ENCODE measurements at regions not wholly inside any gene's neighbourhood (a gene's known extent, or its start where the extent isn't known, plus 50 kb on each side); places are given as distances from the start of the nearest gene placed in this dataset.

GRCh38 chr2:768451-768850, 91.2 kb upstream of the TMEM18 start:
- TF ChIP-seq POLR2A (IDR thresholded peaks at IDR 0.05; ENCODE audit: low read length), result no peak
- no peak for TF ChIP-seq GATA1 (IDR thresholded peaks at IDR 0.05; ENCODE audit: low read depth, low read length)

All from erythroblast (primary cell).